Epithelial cell of proximal tubule (primary cell): ENCODE measurements at regions not wholly inside any gene's neighbourhood (a gene's known extent, or its start where the extent isn't known, plus 50 kb on each side); places are given as distances from the start of the nearest gene placed in this dataset.
"Not testable (repeated sequence)": the region's sequence is repeated elsewhere in the genome, so short reads cannot be mapped to it uniquely, and the experiment has no call there.

ENCODE experiments used
- DNase-seq: peaks from one replicate; pipeline ENCODE4 v3.0.0-alpha.2; 2011; ENCODE audit warnings: low read depth
- H3K4me3 ChIP-seq: 2 replicates; pipeline ENCODE4 v1.5.1; 2011; ENCODE audit warnings: low read depth, mild to moderate bottlenecking, low read length
- TF ChIP-seq, protein P1 (sequence below): conservative IDR thresholded peaks from 2 replicates; pipeline ENCODE4 v1.5.1; 2012; ENCODE audit warnings: low read depth, mild to moderate bottlenecking, low read length

DNA sequence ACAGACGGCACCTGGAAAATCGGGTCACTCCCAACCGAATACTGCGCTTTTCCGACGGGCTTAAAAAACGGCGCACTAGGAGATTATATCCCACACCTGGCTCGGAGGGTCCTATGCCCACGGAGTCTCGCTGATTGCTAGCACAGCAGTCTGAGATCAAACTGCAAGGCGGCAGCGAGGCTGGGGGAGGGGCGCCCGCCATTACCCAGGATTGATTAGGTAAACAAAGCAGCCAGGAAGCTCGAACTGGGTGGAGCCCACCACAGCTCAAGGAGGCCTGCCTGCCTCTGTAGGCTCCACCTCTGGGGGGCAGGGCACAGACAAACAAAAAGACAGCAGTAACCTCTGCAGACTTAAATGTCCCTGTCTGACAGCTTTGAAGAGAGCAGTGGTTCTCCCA is 64.5 kb downstream of the SLC30A10 start:
- not testable (repeated sequence) for DNase-seq

GRCh38 chr1:219862366-219862765 is 66.0 kb downstream of the SLC30A10 start:
- no peak overlapping the region for H3K4me3 ChIP-seq
- DNase-seq: no peak
- TF ChIP-seq, protein P1, sequence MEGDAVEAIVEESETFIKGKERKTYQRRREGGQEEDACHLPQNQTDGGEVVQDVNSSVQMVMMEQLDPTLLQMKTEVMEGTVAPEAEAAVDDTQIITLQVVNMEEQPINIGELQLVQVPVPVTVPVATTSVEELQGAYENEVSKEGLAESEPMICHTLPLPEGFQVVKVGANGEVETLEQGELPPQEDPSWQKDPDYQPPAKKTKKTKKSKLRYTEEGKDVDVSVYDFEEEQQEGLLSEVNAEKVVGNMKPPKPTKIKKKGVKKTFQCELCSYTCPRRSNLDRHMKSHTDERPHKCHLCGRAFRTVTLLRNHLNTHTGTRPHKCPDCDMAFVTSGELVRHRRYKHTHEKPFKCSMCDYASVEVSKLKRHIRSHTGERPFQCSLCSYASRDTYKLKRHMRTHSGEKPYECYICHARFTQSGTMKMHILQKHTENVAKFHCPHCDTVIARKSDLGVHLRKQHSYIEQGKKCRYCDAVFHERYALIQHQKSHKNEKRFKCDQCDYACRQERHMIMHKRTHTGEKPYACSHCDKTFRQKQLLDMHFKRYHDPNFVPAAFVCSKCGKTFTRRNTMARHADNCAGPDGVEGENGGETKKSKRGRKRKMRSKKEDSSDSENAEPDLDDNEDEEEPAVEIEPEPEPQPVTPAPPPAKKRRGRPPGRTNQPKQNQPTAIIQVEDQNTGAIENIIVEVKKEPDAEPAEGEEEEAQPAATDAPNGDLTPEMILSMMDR: no peak

More for the DNA sequence above, 64.5 kb downstream of the SLC30A10 start:
- not testable (repeated sequence) for H3K4me3 ChIP-seq

- TF ChIP-seq, protein P1: no peak
- DNase-seq: no peak
- no peak overlapping the region for H3K4me3 ChIP-seq
Observed at GRCh38 chr1:219858980-219859379, 69.4 kb downstream of the SLC30A10 start.

DNA sequence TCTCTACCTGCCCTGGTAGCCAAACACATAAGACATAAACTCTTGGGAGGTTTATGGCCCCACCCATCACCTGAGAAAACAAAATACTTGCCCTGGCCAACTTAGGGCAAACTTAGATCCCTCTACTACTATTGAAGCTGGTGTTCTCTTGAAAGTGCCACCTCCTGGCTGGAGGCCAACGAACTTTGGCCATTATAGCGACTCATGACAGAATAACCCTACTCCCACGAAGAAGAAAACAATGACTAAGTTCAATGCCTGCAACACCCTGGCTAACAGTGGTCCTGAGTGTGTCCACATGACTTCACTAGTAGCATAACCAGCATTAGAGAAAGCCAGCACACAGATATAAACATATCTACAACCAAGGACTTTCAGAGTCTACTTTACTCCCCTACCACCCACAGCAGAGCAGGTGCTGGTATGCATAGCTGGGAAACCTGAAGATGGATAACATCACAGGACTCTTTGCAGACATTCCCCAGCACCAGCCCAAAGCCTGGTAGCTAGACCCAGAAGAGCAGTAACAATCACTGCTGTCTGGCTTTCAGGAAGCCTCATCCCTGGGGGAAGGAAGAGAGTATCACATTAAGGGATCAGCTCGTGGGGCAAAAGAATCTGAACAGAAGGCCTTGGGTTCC is 81.0 kb downstream of the SLC30A10 start:
- no peak for DNase-seq
- no peak overlapping the region for H3K4me3 ChIP-seq
- TF ChIP-seq, protein P1: no peak

GRCh38 chr1:219839595-219839994 is 88.8 kb downstream of the SLC30A10 start:
- not testable (repeated sequence) for H3K4me3 ChIP-seq, DNase-seq

GRCh38 chr1:219837994-219838294 is 90.4 kb downstream of the SLC30A10 start:
- H3K4me3 ChIP-seq: no peak overlapping the region
- DNase-seq: no peak
- TF ChIP-seq, protein P1: no peak

DNA sequence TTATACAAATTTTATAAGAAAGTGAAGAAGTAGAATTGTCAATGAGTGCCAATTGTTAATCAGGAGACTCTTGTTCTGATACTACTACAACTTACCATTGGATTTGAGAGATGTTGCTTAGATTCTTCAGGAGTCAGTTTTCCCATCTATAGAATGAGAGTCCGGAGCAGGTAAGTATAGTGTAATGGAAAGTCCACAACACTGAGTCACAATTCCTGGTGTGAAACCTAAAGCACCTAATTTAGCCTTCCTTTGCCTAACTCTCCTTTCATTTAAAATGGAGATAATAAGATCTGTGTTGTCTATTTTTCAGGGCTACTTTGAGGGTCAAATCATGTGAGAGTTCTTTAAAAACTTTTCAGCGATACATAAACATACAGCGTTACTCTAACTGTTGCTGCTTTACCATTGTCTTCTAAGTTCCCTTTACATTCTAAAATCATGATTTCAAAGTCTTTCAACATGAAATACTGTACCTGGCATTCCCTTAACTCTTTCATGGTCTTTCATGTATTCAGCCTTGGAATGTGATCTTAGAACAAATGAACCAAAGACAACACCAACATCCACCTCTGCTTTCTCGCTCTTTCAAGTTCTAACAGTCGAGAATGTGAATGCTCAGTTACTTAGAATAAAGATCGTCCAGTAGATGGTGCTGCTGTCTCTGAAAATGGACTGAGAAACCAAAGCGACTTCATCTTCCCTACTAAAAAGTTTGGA is 90.9 kb downstream of the SLC30A10 start:
- TF ChIP-seq, protein P1: peak; percentile 73
- peak; percentile 29 for DNase-seq
- H3K4me3 ChIP-seq: no peak overlapping the region

- DNase-seq: no peak
- TF ChIP-seq, protein P1: no peak
- H3K4me3 ChIP-seq: no peak overlapping the region
Observed at GRCh38 chr1:219834314-219834917, 93.9 kb downstream of the SLC30A10 start.
